ENCODE measurements at regions not wholly inside any gene's neighbourhood (a gene's known extent, or its start where the extent isn't known, plus 50 kb on each side); places are given as distances from the start of the nearest gene placed in this dataset.

- no peak overlapping the region for H3K4me2 ChIP-seq (ENCODE audit: low read length)
- TF ChIP-seq EZH2 (IDR thresholded peaks at IDR 0.05; ENCODE audit: low read length, unreplicated experiment), result no peak
- intact Hi-C loops (cut with micrococcal nuclease), result no loop called here
Measured at GRCh38 chr9:19564396-19565061, 155.7 kb downstream of the ACER2 start.

GRCh38 chr9:19555214-19555613 is 146.4 kb downstream of the ACER2 start:
- Histone ChIP-seq H3K9me2 (replicated peaks; ENCODE audit: low read length) (no peaks in the 10 kb centered on the region), H3K79me2 (ENCODE audit: low read length) (no peaks in the 10 kb centered on the region), H3K27ac (ENCODE audit: low read length) (no peak overlapping the region), H3K4me2 (ENCODE audit: low read length) (no peak overlapping the region), H4K20me1 (ENCODE audit: low read length) (no peaks in the 10 kb centered on the region), H2AFZ (ENCODE audit: low read length) (no peak overlapping the region), H3K9ac (ENCODE audit: low read length) (no peak overlapping the region), H3F3A (ENCODE audit: low read length, unreplicated experiment) (no peaks in the 10 kb centered on the region), H3K4me3 (ENCODE audit: low read length) (no peak overlapping the region), H3K9me3 (ENCODE audit: low read length) (no peaks in the 10 kb centered on the region), H3K27me3 (ENCODE audit: low read length) (no peaks in the 10 kb centered on the region; the same call in 1 of the 2 replicates), H3K36me3 (ENCODE audit: low read depth, low read length) (no peaks in the 10 kb centered on the region), H3K4me1 (ENCODE audit: insufficient read depth, low read length) (no peaks in the 10 kb centered on the region)
- no peak for TF ChIP-seq CTCF (conservative IDR thresholded peaks at IDR 0.05; ENCODE audit: low read depth, low read length)
- no peak for TF ChIP-seq EZH2phosphoT487 (IDR thresholded peaks at IDR 0.05; ENCODE audit: borderline replicate concordance, low read length)
- no peak for TF ChIP-seq EZH2 (IDR thresholded peaks at IDR 0.05; ENCODE audit: low read length, unreplicated experiment)
- ChIA-PET CTCF (no interaction called here), POLR2A (ENCODE audit: unreplicated experiment) (no interaction called here)
- ATAC-seq (no peak), DNase-seq (no peak)
- BruUV-seq (replicated peaks), result no TSS peak
- intact Hi-C loops (cut with micrococcal nuclease), result no loop called here

More at GRCh38 chr9:19564396-19565061, 155.7 kb downstream of the ACER2 start:
- Histone ChIP-seq H2AFZ (ENCODE audit: low read length) (no peak overlapping the region), H3K27ac (ENCODE audit: low read length) (no peak overlapping the region), H3K79me2 (ENCODE audit: low read length) (no peaks in the 10 kb centered on the region), H3K9ac (ENCODE audit: low read length) (no peak overlapping the region), H3K4me1 (ENCODE audit: insufficient read depth, low read length) (no peaks in the 10 kb centered on the region), H3F3A (ENCODE audit: low read length, unreplicated experiment) (no peaks in the 10 kb centered on the region), H3K9me3 (ENCODE audit: low read length) (no peaks in the 10 kb centered on the region), H4K20me1 (ENCODE audit: low read length) (no peaks in the 10 kb centered on the region), H3K4me3 (ENCODE audit: low read length) (no peak overlapping the region), H3K9me2 (replicated peaks; ENCODE audit: low read length) (no peaks in the 10 kb centered on the region), H3K36me3 (ENCODE audit: low read depth, low read length) (no peaks in the 10 kb centered on the region), H3K27me3 (ENCODE audit: low read length) (peaks cover 4% of the 10 kb centered on the region; the same call in 1 of the 2 replicates)
- ATAC-seq (no peak), DNase-seq (no peak)
- no TSS peak for BruUV-seq (replicated peaks)
- CTCF ChIA-PET, result no interaction called here
- POLR2A ChIA-PET (ENCODE audit: unreplicated experiment), result no interaction called here

GRCh38 chr9:19554529-19554928 is 145.7 kb downstream of the ACER2 start:
- ATAC-seq, result no peak
- Histone ChIP-seq H3K79me2 (ENCODE audit: low read length) (no peaks in the 10 kb centered on the region), H3K27me3 (ENCODE audit: low read length) (peaks cover 2% of the 10 kb centered on the region; the same call in 1 of the 2 replicates), H3K9me3 (ENCODE audit: low read length) (no peaks in the 10 kb centered on the region), H3K36me3 (ENCODE audit: low read depth, low read length) (no peaks in the 10 kb centered on the region), H3K4me2 (ENCODE audit: low read length) (no peak overlapping the region), H3K9ac (ENCODE audit: low read length) (no peak overlapping the region), H4K20me1 (ENCODE audit: low read length) (no peaks in the 10 kb centered on the region), H2AFZ (ENCODE audit: low read length) (no peak overlapping the region), H3K4me1 (ENCODE audit: insufficient read depth, low read length) (no peaks in the 10 kb centered on the region), H3K9me2 (replicated peaks; ENCODE audit: low read length) (no peaks in the 10 kb centered on the region), H3K27ac (ENCODE audit: low read length) (no peak overlapping the region), H3F3A (ENCODE audit: low read length, unreplicated experiment) (no peaks in the 10 kb centered on the region), H3K4me3 (ENCODE audit: low read length) (no peak overlapping the region)
- no peak for DNase-seq
- no peak for TF ChIP-seq EZH2 (IDR thresholded peaks at IDR 0.05; ENCODE audit: low read length, unreplicated experiment)
- TF ChIP-seq EZH2phosphoT487 (IDR thresholded peaks at IDR 0.05; ENCODE audit: borderline replicate concordance, low read length), result no peak
- no peak for TF ChIP-seq CTCF (conservative IDR thresholded peaks at IDR 0.05; ENCODE audit: low read depth, low read length)
- ChIA-PET POLR2A (ENCODE audit: unreplicated experiment) (no interaction called here), CTCF (no interaction called here)
- BruUV-seq (replicated peaks), result no TSS peak
- intact Hi-C loops (cut with micrococcal nuclease), result no loop called here

All from PC-3 (cell line).